Loucy (cell line): ENCODE measurements at regions not wholly inside any gene's neighbourhood (a gene's known extent, or its start where the extent isn't known, plus 50 kb on each side); places are given as distances from the start of the nearest gene placed in this dataset.

Experiments
- H2AFZ ChIP-seq: fragments of 200-600 bp; sonication (generic); 2 replicates; pipeline ENCODE4 v1.6.0; 2016; ENCODE audit warnings: antibody characterized with exemption, mild to moderate bottlenecking, low read length, moderate library complexity
- H3F3A ChIP-seq: fragments of 200-600 bp; 2 replicates; pipeline ENCODE4 v1.6.0; 2016; ENCODE audit warnings: antibody characterized with exemption, low read depth, mild to moderate bottlenecking
- H3K27me3 ChIP-seq: fragments of 200-600 bp; sonication (generic); 2 replicates; pipeline ENCODE4 v1.6.1; 2014; ENCODE audit warnings: low read length, mild to moderate bottlenecking; ENCODE audit not compliant: insufficient read depth, poor library complexity, severe bottlenecking
- H3K36me3 ChIP-seq: fragments of 200-600 bp; sonication (generic); 2 replicates; pipeline ENCODE4 v1.6.1; 2016; ENCODE audit warnings: low read length; ENCODE audit not compliant: insufficient read depth
- H3K4me1 ChIP-seq: fragments of 200-600 bp; sonication (generic); 2 replicates; pipeline ENCODE4 v1.5.1; 2014; ENCODE audit warnings: low read length, mild to moderate bottlenecking; ENCODE audit not compliant: insufficient read depth, poor library complexity, severe bottlenecking
- H3K4me2 ChIP-seq: fragments of 200-600 bp; sonication (generic); 2 replicates; pipeline ENCODE4 v1.6.0; 2014; ENCODE audit warnings: antibody characterized with exemption, low read length, low read depth, mild to moderate bottlenecking; ENCODE audit not compliant: poor library complexity, severe bottlenecking
- H3K4me3 ChIP-seq: fragments of 200-600 bp; sonication (generic); 2 replicates; pipeline ENCODE4 v1.5.1; 2014; ENCODE audit warnings: low read length, mild to moderate bottlenecking, mixed read lengths; ENCODE audit not compliant: poor library complexity, severe bottlenecking
- H3K79me2 ChIP-seq: fragments of 200-600 bp; sonication (generic); 2 replicates; pipeline ENCODE4 v1.6.1; 2014; ENCODE audit warnings: low read length; ENCODE audit not compliant: insufficient read depth
- H3K9ac ChIP-seq: fragments of 200-600 bp; sonication (generic); 2 replicates; pipeline ENCODE4 v1.6.0; 2014; ENCODE audit warnings: mild to moderate bottlenecking, low read depth, low read length, moderate library complexity; ENCODE audit not compliant: poor library complexity, severe bottlenecking
- H3K9me2 ChIP-seq: fragments of 200-600 bp; sonication (generic); replicated peaks from 2 replicates; pipeline ENCODE4 v1.6.1; 2016; ENCODE audit warnings: low read depth, low read length, mixed read lengths
- H3K9me3 ChIP-seq: fragments of 200-600 bp; sonication (generic); 2 replicates; pipeline ENCODE4 v1.6.1; 2014; ENCODE audit warnings: mild to moderate bottlenecking, antibody characterized with exemption, low read length, low read depth; ENCODE audit not compliant: insufficient read depth
- H4K20me1 ChIP-seq: fragments of 200-600 bp; sonication (generic); 2 replicates; pipeline ENCODE4 v1.6.0; 2014; ENCODE audit warnings: antibody characterized with exemption, low read length, mild to moderate bottlenecking; ENCODE audit not compliant: insufficient read depth, poor library complexity, severe bottlenecking
- CTCF ChIP-seq: fragments of 200-600 bp; sonication (generic); conservative IDR thresholded peaks from 2 replicates; pipeline ENCODE4 v1.5.1; 2014; ENCODE audit warnings: mild to moderate bottlenecking, antibody characterized with exemption, low read length
- EZH2phosphoT487 ChIP-seq: fragments of 200-600 bp; IDR thresholded peaks from 2 replicates; pipeline ENCODE4 v1.6.1; 2018; ENCODE audit warnings: antibody characterized with exemption, mild to moderate bottlenecking, moderate library complexity, borderline replicate concordance

DNA sequence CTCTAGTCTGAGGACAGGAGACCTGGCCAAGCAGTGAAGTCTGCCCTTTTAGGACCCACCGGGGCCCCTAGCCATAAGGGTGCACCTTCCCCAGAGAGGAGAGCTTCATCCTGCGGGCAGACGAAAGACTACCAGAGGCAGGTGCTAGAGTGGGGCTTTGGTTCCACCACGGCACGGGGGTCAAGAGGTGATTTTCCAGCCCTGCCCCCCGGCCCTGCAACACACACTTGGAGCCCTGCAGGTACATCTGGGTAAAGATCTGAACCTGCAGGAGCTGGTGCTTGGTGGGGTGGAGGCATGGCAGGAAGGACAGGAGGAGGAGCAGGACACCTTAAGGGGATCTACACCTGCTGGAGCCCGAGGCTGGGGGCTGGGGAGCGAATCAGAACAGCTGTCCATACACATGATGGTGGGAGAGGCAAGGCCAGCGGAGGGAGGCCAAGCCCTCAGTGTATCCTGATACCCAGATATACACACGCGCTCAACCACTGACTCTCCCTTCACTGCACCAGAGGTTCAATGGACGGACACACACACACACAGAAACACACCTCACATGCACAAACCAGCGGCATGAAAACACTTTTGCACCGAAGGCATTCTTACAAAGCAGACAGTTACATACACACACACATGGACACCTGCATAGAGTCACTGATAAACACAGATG is 98.4 kb upstream of the MVB12B start:
- Histone ChIP-seq H3F3A (no peaks in the 10 kb centered on the region), H3K4me1 (no peaks in the 10 kb centered on the region), H3K79me2 (no peaks in the 10 kb centered on the region), H3K27me3 (no peaks in the 10 kb centered on the region), H4K20me1 (no peaks in the 10 kb centered on the region), H2AFZ (no peak overlapping the region), H3K9me2 (no peaks in the 10 kb centered on the region), H3K9me3 (no peaks in the 10 kb centered on the region), H3K4me2 (no peak overlapping the region), H3K9ac (no peak overlapping the region), H3K36me3 (no peaks in the 10 kb centered on the region), H3K4me3 (no peak overlapping the region)
- TF ChIP-seq CTCF (no peak), EZH2phosphoT487 (no peak)

- TF ChIP-seq EZH2phosphoT487 (no peak), CTCF (peak; percentile 97)
- no peaks in the 10 kb centered on the region for H4K20me1 ChIP-seq
- H3K4me3 ChIP-seq: no peak overlapping the region
- no peaks in the 10 kb centered on the region for H3K27me3 ChIP-seq
- no peaks in the 10 kb centered on the region for H3K9me2 ChIP-seq
- H3K4me2 ChIP-seq: no peak overlapping the region
- no peak overlapping the region for H3K9ac ChIP-seq
- H3F3A ChIP-seq: no peaks in the 10 kb centered on the region
- no peaks in the 10 kb centered on the region for H3K79me2 ChIP-seq
- 0 out of 2 replicates have a peak overlapping the region, but pooled peaks have one; percentile 24 for H2AFZ ChIP-seq
- H3K9me3 ChIP-seq: no peaks in the 10 kb centered on the region
- no peaks in the 10 kb centered on the region for H3K36me3 ChIP-seq
- H3K4me1 ChIP-seq: no peaks in the 10 kb centered on the region
These were observed 97.7 kb upstream of the MVB12B start for GRCh38 chr9:126228781-126229444.

DNA sequence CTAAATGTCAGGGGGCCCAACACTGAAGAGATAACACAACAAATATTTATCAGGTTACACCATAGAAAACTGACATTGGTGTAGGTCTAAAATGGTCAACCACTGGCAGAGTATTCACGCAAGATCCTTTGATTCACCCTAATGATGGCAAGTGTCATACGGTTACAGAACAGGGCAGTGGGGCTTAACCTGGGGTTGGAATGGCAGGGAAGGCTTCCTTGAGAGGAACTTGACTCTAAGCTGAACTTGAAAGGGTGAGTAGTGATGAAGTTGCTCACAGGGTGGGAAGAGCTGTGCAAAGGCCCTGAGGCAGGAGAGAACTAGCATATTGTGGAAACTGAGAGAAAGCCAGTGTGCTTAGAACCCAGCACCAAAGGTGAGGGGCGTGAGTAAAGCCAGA is 97.1 kb upstream of the MVB12B start:
- no peak overlapping the region for H2AFZ ChIP-seq
- no peaks in the 10 kb centered on the region for H3K9me3 ChIP-seq
- no peaks in the 10 kb centered on the region for H3K36me3 ChIP-seq
- no peaks in the 10 kb centered on the region for H3K27me3 ChIP-seq
- TF ChIP-seq CTCF: no peak
- no peak for TF ChIP-seq EZH2phosphoT487
- no peaks in the 10 kb centered on the region for H4K20me1 ChIP-seq
- no peak overlapping the region for H3K4me2 ChIP-seq
- no peaks in the 10 kb centered on the region for H3K4me1 ChIP-seq
- H3K9me2 ChIP-seq: no peaks in the 10 kb centered on the region
- no peaks in the 10 kb centered on the region for H3K79me2 ChIP-seq
- no peak overlapping the region for H3K9ac ChIP-seq
- no peak overlapping the region for H3K4me3 ChIP-seq
- no peaks in the 10 kb centered on the region for H3F3A ChIP-seq
